HG02852 (cell line): ENCODE measurements at regions not wholly inside any gene's neighbourhood (a gene's known extent, or its start where the extent isn't known, plus 50 kb on each side); places are given as distances from the start of the nearest gene placed in this dataset.
"Not testable (repeated sequence)": the region's sequence is repeated elsewhere in the genome, so short reads cannot be mapped to it uniquely, and the experiment has no call there.

ENCODE experiments used
- ATAC-seq: cut with Tn5 transposase; IDR thresholded peaks from one replicate; pipeline ENCODE4 v1.9.1; 2021; ENCODE audit warnings: mild to moderate bottlenecking, moderate library complexity; ENCODE audit not compliant: unreplicated experiment

DNA sequence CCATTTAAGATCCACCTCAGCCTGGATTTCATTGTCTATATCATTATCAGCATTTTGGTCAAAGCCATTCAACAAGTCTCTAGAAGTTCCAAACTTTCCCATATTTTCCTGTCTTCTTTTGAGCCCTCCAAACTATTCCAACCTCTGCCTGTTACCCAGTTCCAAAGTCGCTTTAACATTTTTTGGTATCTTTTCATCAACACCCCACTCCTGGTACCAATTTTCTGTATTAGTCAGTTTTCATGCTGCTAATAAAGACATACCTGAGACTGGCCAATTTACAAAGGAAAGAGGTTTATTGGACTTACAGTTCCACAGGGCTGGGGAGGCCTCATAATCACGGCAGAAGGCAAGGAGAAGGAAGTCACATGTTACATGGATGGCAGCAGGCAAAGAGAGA, 982.9 kb downstream of the TAF11L14 start:
- ATAC-seq: not testable (repeated sequence)

DNA sequence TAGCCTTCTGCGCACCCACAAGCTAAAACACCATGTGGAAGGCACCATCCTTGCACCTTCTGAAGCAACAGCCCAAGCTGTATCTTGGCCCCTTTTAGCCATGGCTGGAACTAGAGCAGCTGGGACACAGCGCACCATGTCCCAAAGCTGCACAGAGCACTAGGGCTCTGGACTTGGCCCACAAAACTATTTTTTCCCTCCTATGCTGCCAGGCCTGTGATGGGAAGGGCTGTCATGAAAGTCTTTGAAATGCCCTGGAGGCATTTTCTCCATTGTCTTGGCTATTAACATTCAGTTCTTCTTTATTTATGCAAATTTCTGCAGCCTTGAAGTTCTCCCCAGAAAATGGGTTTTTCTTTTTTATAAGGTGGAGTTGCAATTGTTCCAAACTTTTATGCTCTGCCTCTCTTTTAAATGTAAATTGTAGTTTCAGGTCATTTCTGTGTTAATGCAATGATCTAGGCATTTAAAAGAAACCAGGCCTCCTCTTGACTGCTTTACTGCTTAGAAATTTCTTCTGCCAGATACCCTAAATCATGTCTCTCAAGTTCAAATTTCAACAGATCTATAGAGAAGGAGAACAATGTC, 996.3 kb downstream of the TAF11L14 start:
- no peak for ATAC-seq

DNA sequence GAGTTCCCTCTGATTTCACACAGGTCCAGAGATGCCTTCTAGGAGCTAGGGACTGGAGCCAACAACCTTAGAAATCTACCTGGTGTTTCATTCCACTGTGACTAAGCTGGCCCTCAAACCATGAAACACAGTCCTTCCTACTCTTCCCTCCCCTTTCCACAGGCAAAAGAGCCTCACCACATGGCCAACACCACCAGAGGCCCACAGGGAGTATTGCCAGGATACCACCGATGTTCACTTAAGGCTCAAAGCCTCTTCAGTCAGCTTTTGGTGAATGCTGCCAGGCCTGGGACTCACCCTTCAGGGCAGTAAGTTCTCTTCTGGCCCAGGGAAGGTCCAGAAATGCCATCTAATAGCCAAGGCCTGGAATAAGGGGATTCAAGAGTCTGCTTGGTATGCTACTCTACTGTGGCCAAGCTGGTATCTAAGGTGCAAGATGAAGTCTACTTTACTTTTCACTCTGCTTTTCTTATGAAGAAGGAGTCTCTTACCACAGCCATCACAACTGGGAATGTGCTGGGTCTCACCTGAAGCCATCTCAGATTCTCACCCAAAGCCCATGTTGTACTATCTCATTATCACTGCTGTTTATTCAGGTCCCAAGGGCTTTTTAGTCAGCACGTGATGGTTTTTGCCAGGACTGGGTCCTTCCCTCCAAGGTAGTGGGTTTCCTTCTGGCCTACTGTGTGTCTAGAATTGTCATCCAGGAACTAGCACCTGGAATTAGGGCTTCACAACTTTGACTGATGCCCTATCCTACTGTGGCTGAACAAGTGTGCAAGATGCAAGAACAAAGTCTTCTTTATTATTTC, 1018.4 kb downstream of the TAF11L14 start:
- ATAC-seq: no peak

DNA sequence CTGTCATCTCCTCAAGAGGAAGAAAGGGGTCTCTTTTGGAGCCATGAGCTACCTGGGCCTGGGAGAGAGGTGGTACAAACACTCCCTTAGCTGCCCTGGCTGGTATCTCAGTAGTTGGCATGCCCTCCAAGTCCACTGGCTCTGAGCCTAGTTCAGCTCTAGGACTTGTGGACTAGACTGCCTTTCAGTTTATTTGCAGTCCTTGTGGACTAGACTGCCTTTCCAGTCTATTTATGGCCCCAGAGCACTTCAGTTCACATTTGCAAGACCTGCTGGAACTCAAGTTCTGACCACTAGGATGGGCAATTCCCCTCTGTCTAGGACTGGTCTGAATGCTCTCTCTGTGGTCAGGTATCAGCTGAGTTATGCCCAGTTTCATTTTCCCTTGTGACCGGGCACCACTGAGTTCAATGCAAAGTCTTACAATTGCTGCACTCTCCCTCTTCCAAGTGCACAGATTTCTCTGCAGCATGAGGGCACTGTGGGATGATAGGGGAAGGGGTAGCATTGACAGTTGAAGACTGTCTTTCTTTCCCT, 1019.0 kb downstream of the TAF11L14 start:
- ATAC-seq: no peak

DNA sequence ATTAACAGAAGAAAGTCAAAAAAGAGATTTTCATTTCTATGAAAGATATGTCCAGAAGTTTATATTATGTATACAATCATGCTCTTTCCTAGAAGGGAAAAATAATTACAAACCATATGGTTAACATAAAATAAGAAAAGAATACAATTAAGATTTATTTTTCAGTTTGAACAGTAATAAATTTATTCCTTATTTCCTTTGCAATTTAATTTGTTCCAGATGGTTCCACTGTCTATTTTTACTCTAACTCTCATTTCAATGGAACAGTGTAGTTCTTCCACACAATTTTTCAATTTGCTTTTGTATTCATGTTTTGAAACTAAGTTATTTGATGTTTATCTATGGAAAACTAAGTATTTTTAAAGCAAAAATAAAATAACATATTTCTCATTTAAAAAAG, 1026.3 kb downstream of the TAF11L14 start:
- no peak for ATAC-seq

DNA sequence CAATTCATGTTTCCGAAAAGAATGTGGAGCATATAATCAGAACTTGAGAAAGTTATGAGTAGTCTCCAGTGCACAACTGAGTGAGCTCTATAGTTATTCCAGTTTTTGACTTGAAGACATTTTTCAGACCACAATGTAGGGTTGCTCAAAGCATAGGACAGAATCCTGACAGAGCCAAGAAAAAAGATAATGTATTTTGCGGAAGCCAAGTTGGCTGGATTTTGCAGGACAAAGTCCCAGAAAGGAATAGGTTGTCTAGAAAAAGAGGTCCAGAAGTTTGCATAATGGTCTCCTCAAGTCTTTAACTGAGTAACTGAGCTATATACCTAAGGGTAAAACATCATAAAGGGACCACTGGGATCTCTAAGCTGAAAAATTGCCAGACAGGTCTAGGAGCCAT, 1028.0 kb downstream of the TAF11L14 start:
- ATAC-seq: no peak

DNA sequence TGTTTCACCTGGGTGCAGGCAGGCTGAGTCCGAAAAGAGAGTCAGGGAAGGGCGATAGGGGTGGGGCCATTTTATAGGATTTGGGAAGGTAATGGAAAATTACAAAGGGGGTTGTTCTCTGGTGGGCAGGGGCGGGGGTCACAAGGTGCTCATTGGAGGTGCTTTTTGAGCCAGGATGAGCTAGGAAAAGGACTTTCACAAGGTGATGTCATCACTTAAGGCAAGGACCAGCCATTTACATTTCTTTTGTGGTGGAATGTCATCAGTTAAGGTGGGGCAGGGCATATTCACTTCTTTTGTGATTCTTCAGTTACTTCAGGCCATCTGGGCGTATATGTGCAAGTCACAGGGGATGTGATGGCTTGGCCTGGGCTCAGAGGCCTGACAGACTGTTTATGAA, 1040.0 kb downstream of the TAF11L14 start:
- ATAC-seq: not testable (repeated sequence)

DNA sequence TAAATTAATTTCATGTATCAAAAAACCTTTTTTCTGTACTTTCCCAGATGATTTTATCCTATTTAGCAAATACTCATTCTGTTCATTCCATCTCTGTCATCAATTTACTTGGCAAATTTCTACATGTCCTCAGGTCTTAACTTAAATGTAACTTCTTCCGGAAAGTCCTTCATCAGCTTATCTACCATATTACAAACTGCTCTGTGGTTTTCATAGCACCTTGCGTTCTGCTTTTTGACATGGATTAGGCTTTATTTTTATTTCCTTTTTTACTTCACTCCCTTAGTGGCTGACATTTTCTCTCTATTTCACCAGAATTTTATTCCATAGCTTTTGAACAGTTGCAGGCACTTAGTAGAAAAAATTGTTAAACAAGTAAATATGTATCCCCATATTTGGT, 1040.8 kb downstream of the TAF11L14 start:
- no peak for ATAC-seq

DNA sequence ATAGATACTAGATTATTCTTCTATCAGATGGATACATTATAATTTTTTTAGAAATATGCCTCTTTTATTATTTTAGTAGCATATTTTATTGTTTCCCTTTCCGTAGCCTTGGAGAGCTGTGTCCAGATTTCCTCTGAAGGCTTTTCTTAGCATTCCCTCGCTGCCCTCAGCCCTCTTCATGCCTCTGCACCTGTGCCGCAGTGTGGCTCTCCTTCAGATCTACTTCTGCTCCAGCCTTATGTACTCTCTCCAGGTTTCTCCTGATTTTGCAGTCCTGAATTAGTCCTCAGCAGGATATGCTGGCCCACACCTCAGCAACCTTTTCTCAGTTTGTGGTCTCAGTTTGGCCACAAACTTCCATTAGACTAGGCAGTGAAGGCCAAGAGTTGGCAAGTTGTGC, 1052.0 kb downstream of the TAF11L14 start:
- ATAC-seq: no peak

DNA sequence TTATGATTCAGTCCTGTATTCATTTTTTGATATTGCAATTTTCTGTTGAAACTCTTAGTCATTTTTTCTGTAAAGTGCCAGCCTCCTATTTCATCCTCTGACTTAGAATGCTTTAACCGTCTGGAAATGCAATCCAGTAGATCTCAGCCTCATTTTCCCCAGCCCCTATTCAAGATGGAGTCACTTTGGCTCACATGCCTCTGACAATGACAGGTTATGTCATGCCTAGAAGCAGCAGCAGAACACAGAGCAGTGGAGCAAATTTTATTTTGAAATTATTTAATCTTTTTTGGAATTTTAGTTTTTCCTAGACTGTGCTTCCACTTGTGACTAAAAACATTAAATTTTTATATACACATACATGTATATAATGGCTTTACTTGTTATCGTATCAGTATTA, 1053.2 kb downstream of the TAF11L14 start:
- no peak for ATAC-seq

DNA sequence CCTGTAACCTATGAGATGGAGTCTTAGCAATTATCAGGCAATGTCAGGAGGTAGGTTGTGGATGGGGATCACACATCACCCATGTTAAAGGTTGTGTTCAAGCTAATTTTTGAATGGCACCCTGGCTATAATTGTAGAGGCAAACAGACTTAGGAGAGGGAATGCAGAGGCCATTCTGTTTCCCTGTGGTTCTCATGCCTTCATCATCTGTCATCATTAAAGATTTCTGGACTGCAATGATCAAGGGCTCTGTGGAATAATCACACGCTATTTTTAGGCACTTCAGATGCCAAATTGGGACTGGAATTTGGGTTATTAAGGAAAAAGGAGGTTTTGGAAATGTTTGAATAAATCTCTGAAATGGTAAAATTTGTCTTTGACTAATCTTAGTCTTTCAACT, 1065.4 kb downstream of the TAF11L14 start:
- no peak for ATAC-seq

DNA sequence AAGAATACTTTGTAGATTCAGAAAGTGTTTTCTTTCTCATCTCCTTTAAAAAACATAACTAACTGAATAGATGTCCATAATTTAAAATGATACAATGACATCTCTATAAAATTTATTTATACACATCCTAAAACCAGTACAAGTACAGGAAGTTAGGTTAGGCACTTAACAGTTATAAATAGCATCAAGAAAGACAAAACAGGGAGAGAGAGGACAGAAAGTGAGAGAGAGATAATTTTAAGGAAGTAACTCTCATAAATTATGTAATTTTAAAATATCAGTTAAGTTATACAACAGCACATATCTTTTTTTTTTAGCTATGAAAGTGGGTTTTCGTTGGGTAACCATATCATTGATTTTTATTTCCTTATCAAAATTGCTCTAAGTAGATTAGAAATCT, 1068.6 kb downstream of the TAF11L14 start:
- no peak for ATAC-seq

DNA sequence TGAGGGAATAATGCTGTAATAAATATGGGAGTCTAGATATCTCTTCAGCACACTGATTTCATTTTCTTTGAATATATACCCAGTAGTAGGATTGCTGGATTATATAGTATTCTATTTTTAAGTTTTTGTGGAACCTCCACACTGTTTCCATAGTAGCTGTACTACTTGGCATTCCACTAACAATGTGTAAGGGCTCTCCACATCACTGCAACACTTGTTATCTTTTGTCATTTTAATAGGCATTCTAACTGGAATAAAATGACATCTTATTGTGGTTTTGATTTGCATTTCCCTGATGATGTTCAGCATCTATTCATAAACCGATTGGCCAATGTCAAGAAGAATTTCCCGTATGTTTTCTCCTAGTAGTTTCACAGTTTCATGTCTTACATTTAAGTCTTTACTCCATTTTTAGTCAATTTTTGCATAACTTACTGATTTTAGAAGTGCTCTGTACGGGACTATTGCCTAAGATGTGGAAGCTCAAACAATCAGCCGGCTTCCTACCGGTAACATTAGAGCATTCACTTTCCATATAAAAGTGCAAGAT, 1078.8 kb downstream of the TAF11L14 start:
- ATAC-seq: no peak

DNA sequence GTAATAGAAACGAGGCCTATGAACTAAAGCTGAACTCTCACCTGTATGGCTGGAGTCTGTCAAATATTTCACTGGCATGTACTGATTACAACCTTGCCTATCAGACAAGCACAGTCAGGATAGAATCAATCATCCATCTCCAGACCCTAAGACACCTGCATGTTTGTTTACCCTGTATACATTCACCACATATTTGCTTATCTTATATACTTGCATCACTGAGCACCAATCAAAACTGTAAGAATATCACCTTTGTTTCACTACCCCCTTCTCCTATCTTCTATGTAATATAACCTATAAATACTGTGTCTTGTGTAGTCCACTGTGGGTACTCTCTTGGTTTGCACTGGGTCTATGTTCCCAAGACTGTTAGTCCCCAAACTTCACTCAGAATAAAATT, 1085.7 kb downstream of the TAF11L14 start:
- no peak for ATAC-seq

DNA sequence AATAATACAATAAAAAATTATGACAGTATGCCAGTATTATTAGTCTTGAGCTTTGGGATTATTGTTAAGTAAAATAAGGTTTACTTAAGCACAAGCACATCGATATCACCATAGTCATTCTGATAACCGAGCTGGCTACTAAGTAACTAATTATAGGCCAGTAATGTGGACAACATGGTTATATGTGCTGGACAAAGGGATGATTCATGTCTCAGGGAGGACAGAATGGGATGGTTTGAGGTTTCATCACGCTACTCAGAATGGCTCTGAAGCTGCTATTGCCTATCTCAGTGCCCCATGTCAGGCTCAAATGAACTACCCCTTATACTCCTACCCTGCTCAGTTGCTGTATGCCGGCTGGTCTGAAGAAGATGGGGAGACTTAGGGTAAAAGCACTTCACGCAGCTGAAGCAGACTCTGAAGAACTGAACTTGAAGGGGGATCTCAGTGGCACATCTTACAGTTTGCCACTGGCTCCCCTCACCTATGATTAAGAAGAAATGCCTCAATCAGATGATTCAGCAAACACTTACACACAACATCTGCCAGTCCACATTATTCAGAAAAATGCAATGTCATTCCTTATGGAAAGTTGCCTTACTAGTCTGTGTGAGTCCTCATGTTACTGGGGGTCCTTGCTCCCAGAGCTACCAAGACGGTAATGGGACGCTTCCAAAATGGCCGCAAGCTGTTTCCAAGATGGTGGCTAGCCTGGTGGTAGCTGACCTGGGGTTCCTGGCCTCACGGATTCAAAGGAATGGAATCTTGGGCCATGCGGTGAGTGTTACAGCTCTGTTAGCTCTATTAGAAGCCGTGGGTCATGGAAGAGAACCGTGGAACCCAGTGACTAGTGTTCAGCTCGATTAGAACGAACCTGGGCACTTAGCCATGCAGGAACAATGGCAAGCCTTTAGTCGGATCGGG, 1098.6 kb downstream of the TAF11L14 start:
- no peak for ATAC-seq

DNA sequence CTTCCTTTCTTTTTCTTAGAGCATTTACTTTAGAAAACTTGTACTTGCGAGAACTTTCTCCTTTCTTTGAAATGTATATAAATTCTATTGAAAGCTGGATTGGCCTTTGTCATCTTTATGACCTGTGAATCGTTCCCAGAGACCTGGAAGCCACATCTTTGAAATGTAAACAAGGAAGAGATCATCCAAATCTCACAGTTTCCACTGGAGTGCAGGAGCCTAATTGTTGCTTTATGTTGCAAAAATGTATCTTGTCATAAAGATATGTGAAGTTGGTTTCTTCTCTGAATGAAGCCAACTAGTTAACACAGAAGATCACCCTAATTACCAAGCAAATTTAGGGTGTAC, 1101.8 kb downstream of the TAF11L14 start:
- no peak for ATAC-seq

DNA sequence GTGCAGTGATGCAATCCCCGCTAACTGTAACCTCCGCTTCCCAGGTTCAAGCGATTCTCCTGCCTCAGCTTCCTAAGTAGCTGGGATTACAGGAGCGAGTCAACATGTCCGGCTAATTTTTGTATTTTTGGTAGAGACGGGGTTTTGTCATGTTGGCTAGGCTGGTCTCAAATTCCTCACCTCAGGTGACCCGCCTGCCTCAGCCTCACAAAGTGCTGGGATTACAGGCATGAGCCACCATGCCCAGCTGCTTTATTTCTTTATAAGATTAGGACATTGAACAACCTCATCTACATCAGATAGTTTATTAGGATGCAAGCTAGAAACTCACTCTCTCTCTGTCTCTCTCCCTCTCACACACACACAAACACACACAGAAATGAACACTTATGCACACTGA, 1102.5 kb downstream of the TAF11L14 start:
- not testable (repeated sequence) for ATAC-seq

DNA sequence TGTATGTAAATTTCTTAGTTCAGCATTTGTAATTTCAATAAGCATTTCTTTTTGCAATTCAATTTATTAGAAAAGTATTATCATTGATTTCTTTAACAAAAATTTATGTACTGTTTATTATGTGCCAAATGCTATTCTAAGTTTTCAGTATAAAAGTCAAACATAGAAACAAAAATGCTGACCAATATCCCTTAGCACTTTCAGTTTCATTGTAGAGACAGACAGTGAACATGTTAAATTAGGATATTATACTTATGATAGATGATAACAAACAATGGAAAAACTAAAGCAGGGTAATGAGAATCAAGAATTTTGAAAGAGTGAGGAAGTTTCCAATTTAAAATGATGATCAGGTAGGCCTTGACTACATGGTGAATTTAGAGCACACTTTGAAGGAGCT, 1106.0 kb downstream of the TAF11L14 start:
- ATAC-seq: peak; percentile 31

DNA sequence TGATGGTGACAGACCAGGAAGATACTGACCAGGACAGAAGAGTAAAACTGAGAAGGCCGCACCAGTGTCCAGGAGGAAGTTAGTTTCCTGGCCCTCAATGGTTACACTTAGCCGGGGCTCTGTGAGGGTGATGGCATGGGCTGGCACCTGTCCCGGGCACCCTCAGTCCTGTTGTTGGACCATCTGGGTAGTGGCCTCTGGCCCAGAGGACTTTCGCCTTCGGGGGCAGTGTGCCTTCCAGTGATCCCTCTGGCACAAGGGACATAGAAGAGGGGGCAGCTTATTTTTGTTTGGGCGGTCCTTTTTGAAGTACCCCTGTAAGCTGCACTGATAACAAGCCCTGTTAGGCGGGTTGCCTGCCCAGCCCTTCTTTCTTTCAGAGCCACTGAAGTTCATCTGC, 1108.6 kb downstream of the TAF11L14 start:
- no peak for ATAC-seq

DNA sequence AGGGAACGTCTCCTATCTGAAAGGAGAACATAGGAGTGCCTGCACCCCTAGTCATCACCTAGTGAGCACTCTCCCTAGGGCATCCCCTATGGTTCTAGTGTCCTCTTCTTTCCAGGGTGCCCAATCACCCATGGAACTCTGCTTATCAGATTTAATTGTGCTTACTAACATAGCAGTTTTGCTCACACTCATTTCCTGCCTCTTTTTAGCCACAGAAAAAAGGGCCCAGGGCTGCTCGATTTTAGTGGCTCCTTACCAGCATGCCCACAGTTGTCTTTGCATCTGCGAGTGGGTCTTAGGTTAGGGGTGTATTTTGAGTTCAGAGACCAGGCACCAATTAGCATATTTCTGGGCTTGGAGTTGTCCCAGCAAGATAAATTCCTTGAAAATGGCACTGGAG, 1110.2 kb downstream of the TAF11L14 start:
- ATAC-seq: peak; percentile 7
